NCI-H187 treated with DMSO at 0.1 percent for 48 hours (cell line): ENCODE measurements at regions not wholly inside any gene's neighbourhood (a gene's known extent, or its start where the extent isn't known, plus 50 kb on each side); places are given as distances from the start of the nearest gene placed in this dataset.

ENCODE experiments used
- DNase-seq: peaks from one replicate; lab custom pipeline; 2025; lab: John Stamatoyannopoulos, UW

- DNase-seq: no peak
Measured at GRCh38 chr6:104614394-104614793, 245.3 kb downstream of the HACE1 start.

- DNase-seq: no peak
Measured at GRCh38 chr6:104613416-104614001, 246.2 kb downstream of the HACE1 start.

- DNase-seq: no peak
Measured at GRCh38 chr6:104612541-104612940, 247.2 kb downstream of the HACE1 start.

- no peak for DNase-seq
Measured at GRCh38 chr6:104608101-104608500, 251.6 kb downstream of the HACE1 start.

GRCh38 chr6:104607501-104607900 lies 252.2 kb downstream of the HACE1 start:
- no peak for DNase-seq

- no peak for DNase-seq
Measured at GRCh38 chr6:104606361-104606760, 253.4 kb downstream of the HACE1 start.

GRCh38 chr6:104604685-104605084 lies 255.0 kb downstream of the HACE1 start:
- DNase-seq: no peak

- no peak for DNase-seq
Measured at GRCh38 chr6:104603108-104603745, 256.5 kb downstream of the HACE1 start.

- DNase-seq: no peak
Measured at GRCh38 chr6:104601721-104602120, 258.0 kb downstream of the HACE1 start.

GRCh38 chr6:104601131-104601651 lies 258.5 kb downstream of the HACE1 start:
- DNase-seq: no peak

GRCh38 chr6:104600639-104600931 lies 259.1 kb downstream of the HACE1 start:
- no peak for DNase-seq

GRCh38 chr6:104599821-104600638 lies 259.7 kb downstream of the HACE1 start:
- no peak for DNase-seq

GRCh38 chr6:104597541-104598050 lies 262.1 kb downstream of the HACE1 start:
- DNase-seq: no peak

GRCh38 chr6:104596091-104596490 lies 263.6 kb downstream of the HACE1 start:
- no peak for DNase-seq

GRCh38 chr6:104595311-104595820 lies 264.4 kb downstream of the HACE1 start:
- DNase-seq: no peak

GRCh38 chr6:104591573-104592334 lies 268.0 kb downstream of the HACE1 start:
- no peak for DNase-seq

GRCh38 chr6:104589940-104590339 lies 269.8 kb downstream of the HACE1 start:
- no peak for DNase-seq

GRCh38 chr6:104585646-104586045 lies 274.1 kb downstream of the HACE1 start:
- DNase-seq: no peak

GRCh38 chr6:104580452-104580851 lies 279.3 kb downstream of the HACE1 start:
- no peak for DNase-seq

GRCh38 chr6:104579310-104579863 lies 280.3 kb downstream of the HACE1 start:
- no peak for DNase-seq

- DNase-seq: no peak
Measured at GRCh38 chr6:104575536-104575935, 284.2 kb downstream of the HACE1 start.
